Fibroblast of lung (primary cell): ENCODE measurements at regions not wholly inside any gene's neighbourhood (a gene's known extent, or its start where the extent isn't known, plus 50 kb on each side); places are given as distances from the start of the nearest gene placed in this dataset.

Experiments
- DNase-seq, 2 donors: peaks; one replicate each; pipeline versions ENCODE4 v3.0.0 to v3.0.0-alpha.2; 2010; ENCODE audit warnings: low read depth in 2 of 2
- H2AFZ ChIP-seq: 2 replicates; pipeline ENCODE4 v1.5.1; 2012; ENCODE audit warnings: low read length, control low read depth, inconsistent platforms
- H3K27ac ChIP-seq: 2 replicates; pipeline ENCODE4 v1.5.1; 2011; ENCODE audit warnings: low read length, control low read depth; ENCODE audit not compliant: insufficient read depth
- H3K27me3 ChIP-seq: 2 replicates; pipeline ENCODE4 v1.5.1; 2011; ENCODE audit warnings: mild to moderate bottlenecking, low read length; ENCODE audit not compliant: control insufficient read depth, insufficient read depth
- H3K36me3 ChIP-seq: 2 replicates; pipeline ENCODE4 v1.5.1; 2011; ENCODE audit warnings: low read length; ENCODE audit not compliant: control insufficient read depth, insufficient read depth
- H3K4me1 ChIP-seq: 2 replicates; pipeline ENCODE4 v1.5.1; 2011; ENCODE audit warnings: low read length; ENCODE audit not compliant: control insufficient read depth, insufficient read depth; ENCODE audit errors: extremely low read depth
- H3K4me2 ChIP-seq: 2 replicates; pipeline ENCODE4 v1.5.1; 2011; ENCODE audit warnings: low read length, control low read depth; ENCODE audit not compliant: insufficient read depth; ENCODE audit errors: extremely low read depth
- H3K4me3 ChIP-seq, 4 experiments: fragments of 200-600 bp in 1 of 4; sonication (generic) in 1 of 4; replicated peaks in 1 of 4; 2 replicates each; pipeline ENCODE4 v1.5.1; 2011 to 2016; ENCODE audit warnings: low read length in 4 of 4, low read depth in 3 of 4, mild to moderate bottlenecking in 3 of 4, control low read depth in 2 of 4, inconsistent platforms in 1 of 4, mixed read lengths in 1 of 4; ENCODE audit not compliant: insufficient read depth in 1 of 4; ENCODE audit errors: control extremely low read depth in 1 of 4
- H3K79me2 ChIP-seq: 2 replicates; pipeline ENCODE4 v1.5.1; 2012; ENCODE audit warnings: mild to moderate bottlenecking, low read length, inconsistent platforms; ENCODE audit not compliant: control insufficient read depth, insufficient read depth
- H3K9ac ChIP-seq: 2 replicates; pipeline ENCODE4 v1.5.1; 2011; ENCODE audit warnings: mild to moderate bottlenecking, low read length, control low read depth; ENCODE audit not compliant: insufficient read depth
- H3K9me3 ChIP-seq: 2 replicates; pipeline ENCODE4 v1.5.1; 2012; ENCODE audit warnings: low read depth, low read length; ENCODE audit not compliant: control insufficient read depth, insufficient read depth
- H4K20me1 ChIP-seq: 2 replicates; pipeline ENCODE4 v1.5.1; 2011; ENCODE audit warnings: low read length; ENCODE audit not compliant: control insufficient read depth, insufficient read depth; ENCODE audit errors: extremely low read depth
- EZH2 ChIP-seq: IDR thresholded peaks from 2 replicates; pipeline ENCODE4 v1.5.1; 2012; ENCODE audit warnings: low read length, control low read depth, mild to moderate bottlenecking; ENCODE audit errors: missing control alignments
- TF ChIP-seq, protein P1 (sequence below), 2 donors: IDR thresholded peaks in 1 of 2; conservative IDR thresholded peaks in 1 of 2; 1 replicate in 1 of 2; 2 replicates in 1 of 2; pipeline ENCODE4 v1.5.1; 2011 to 2012; ENCODE audit warnings: low read length in 2 of 2, control low read depth in 1 of 2, inconsistent platforms in 1 of 2, low read depth in 1 of 2, mild to moderate bottlenecking in 1 of 2

DNA sequence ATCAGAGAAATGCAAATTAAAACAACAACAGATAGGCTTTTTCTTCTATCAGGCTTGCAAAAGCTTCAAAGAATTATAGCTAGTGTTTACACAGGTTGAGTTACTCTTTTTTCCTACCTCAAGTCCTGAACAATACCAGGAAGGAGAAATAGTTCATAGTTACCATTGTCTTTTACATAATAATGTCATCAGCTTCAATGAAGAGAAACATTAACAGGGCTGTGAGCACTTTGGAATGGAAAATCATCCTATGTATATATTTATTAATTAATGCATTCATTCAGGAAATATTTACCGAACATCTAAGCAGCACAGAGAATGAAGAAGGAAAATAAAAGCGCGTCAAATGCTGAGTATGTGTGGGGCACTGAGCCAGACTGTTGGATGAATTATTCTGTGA lies 197.3 kb downstream of the ZBTB18 start:
- Histone ChIP-seq H3K4me3 (no peak overlapping the region), H3K36me3 (no peaks in the 10 kb centered on the region), H3K27ac (no peak overlapping the region), H4K20me1 (no peaks in the 10 kb centered on the region), H3K4me1 (no peaks in the 10 kb centered on the region), H3K27me3 (peaks cover 6% of the 10 kb centered on the region), H2AFZ (no peak overlapping the region), H3K79me2 (no peaks in the 10 kb centered on the region), H3K4me2 (no peak overlapping the region), H3K9me3 (no peaks in the 10 kb centered on the region), H3K9ac (no peak overlapping the region)
- DNase-seq, result no peak
- TF ChIP-seq EZH2, result no peak
- TF ChIP-seq, protein P1, sequence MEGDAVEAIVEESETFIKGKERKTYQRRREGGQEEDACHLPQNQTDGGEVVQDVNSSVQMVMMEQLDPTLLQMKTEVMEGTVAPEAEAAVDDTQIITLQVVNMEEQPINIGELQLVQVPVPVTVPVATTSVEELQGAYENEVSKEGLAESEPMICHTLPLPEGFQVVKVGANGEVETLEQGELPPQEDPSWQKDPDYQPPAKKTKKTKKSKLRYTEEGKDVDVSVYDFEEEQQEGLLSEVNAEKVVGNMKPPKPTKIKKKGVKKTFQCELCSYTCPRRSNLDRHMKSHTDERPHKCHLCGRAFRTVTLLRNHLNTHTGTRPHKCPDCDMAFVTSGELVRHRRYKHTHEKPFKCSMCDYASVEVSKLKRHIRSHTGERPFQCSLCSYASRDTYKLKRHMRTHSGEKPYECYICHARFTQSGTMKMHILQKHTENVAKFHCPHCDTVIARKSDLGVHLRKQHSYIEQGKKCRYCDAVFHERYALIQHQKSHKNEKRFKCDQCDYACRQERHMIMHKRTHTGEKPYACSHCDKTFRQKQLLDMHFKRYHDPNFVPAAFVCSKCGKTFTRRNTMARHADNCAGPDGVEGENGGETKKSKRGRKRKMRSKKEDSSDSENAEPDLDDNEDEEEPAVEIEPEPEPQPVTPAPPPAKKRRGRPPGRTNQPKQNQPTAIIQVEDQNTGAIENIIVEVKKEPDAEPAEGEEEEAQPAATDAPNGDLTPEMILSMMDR (conservative IDR thresholded peaks at IDR 0.05 in 1 of 2, IDR thresholded peaks at IDR 0.05 in 1 of 2; ENCODE audit: low read depth in 1 of 2, low read length in 2 of 2), result no peak

DNA sequence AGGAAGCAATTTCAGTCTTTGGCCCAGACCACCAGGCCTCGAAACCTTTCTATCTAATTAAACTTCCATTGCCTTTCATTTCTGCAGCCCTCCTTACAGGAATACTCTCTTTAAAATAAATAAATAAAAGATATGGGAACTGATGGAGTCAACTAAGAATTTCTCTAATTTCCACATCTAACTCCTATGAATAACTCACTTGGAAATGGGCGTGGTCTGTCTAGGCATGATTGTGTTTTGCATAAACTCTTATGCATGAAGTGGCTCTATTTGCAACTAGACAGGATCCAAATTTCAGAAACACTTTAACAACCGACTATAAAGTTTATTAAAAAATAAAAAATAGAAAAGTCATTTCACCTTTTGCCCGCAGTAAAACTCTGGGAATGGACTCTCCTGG lies 199.5 kb downstream of the ADSS2 start:
- Histone ChIP-seq H3K4me1 (no peaks in the 10 kb centered on the region), H3K9me3 (no peaks in the 10 kb centered on the region), H3K4me2 (no peak overlapping the region), H3K27ac (no peak overlapping the region), H2AFZ (no peak overlapping the region), H4K20me1 (no peaks in the 10 kb centered on the region), H3K79me2 (no peaks in the 10 kb centered on the region), H3K9ac (no peak overlapping the region), H3K36me3 (no peaks in the 10 kb centered on the region), H3K4me3 (no peak overlapping the region), H3K27me3 (no peaks in the 10 kb centered on the region)
- no peak for DNase-seq
- TF ChIP-seq, protein P1 (conservative IDR thresholded peaks at IDR 0.05 in 1 of 2, IDR thresholded peaks at IDR 0.05 in 1 of 2; ENCODE audit: low read depth in 1 of 2, low read length in 2 of 2), result no peak
- no peak for TF ChIP-seq EZH2

DNA sequence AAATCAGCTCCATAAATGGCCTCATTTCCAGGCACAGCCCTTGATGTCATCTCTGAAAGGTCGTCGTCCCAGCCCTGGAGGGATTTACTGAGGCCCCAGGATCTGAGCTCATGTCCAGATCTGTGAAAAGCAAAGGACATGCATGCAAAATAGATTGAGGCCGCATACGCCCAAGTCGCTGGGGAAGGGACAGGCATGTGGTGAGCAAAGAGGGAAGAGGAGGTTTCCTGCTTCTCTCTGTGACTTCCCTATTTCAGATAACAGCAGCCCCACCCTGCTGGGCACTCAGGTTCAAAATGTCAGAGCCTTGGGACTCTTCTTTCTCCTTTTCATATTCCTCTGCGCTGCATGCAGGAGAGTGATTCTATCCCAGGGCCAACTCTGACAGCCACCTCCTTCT lies 197.2 kb downstream of the ADSS2 start:
- Histone ChIP-seq H3K9me3 (no peaks in the 10 kb centered on the region), H3K4me2 (no peak overlapping the region), H3K79me2 (no peaks in the 10 kb centered on the region), H4K20me1 (no peaks in the 10 kb centered on the region), H3K4me3 (no peak overlapping the region), H2AFZ (no peak overlapping the region), H3K27ac (no peak overlapping the region), H3K36me3 (no peaks in the 10 kb centered on the region), H3K4me1 (no peaks in the 10 kb centered on the region), H3K9ac (no peak overlapping the region), H3K27me3 (no peaks in the 10 kb centered on the region)
- TF ChIP-seq EZH2, result no peak
- TF ChIP-seq, protein P1 (conservative IDR thresholded peaks at IDR 0.05 in 1 of 2, IDR thresholded peaks at IDR 0.05 in 1 of 2; ENCODE audit: low read depth in 1 of 2, low read length in 2 of 2), result no peak
- DNase-seq, result no peak
